COLO829 (cell line): ENCODE measurements at regions not wholly inside any gene's neighbourhood (a gene's known extent, or its start where the extent isn't known, plus 50 kb on each side); places are given as distances from the start of the nearest gene placed in this dataset.
"Not testable (repeated sequence)": the region's sequence is repeated elsewhere in the genome, so short reads cannot be mapped to it uniquely, and the experiment has no call there.

ENCODE experiments used
- DNase-seq: peaks from one replicate; pipeline ENCODE4 v3.0.0; 2012; ENCODE audit warnings: low spot score

DNA sequence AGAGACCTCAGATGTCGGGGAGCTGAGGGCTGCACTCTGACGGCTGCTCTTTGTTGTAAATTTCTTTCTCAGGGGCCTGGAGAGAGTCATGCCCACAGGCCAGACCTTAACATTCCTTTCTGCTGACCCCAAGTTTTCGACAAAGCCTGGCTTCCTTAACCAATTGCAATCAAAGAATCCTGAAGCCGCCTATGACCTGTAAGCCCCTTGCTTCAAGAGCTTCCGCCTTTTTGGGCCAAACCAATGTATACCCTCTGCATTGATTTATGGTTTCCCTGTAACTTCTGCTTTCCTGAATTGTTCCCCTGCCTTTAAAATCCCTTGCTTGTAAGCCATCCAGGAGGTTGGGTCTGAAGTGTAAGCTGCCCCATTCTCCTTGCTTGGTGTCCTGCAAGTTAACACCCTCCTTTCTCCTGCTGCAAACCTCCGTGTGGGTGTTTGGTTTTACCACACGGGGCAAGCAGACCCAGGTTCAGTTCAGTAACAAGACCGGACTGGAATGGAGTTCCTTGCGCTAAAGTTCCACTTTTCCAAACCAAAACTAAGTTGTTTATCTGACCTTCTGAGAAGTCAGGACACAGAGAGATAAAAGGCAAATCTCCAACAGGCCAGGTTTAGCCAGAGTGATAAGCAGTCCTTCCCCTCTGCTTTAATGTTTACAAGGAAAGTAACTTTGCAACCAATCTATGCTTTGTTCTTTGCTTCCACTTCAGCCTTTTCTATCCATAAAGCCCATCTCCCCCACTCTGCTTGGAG, 141.6 kb downstream of the KCNJ12 start:
- no peak for DNase-seq

DNA sequence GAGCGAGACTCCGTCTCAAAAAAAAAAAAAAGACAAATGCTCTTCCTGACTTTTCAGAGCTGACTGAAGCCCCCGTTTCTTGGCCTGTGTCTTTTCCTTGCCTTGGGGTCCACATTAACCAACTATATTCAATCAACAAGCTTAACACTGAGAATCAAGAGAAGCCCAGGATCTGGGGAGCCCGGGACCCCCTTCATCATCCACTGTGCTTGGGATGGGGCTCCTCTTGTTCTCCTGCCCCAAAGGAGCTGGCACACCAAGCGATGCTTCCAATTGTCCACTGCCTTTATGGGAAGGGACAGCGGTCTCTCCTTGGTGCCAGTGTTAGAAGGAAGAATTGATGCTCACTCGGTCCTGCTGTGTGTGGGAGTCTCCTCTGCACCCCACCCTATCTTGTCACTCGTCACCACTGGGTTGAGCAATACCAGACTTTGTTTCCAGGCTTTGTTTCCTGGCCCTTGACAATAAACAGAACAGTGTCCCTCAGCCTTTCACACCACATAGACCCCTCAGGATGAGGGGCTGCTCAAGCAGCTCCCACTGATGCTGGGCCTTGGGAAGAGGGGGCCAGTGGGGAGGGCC, 146.7 kb downstream of the KCNJ12 start:
- no peak for DNase-seq

DNA sequence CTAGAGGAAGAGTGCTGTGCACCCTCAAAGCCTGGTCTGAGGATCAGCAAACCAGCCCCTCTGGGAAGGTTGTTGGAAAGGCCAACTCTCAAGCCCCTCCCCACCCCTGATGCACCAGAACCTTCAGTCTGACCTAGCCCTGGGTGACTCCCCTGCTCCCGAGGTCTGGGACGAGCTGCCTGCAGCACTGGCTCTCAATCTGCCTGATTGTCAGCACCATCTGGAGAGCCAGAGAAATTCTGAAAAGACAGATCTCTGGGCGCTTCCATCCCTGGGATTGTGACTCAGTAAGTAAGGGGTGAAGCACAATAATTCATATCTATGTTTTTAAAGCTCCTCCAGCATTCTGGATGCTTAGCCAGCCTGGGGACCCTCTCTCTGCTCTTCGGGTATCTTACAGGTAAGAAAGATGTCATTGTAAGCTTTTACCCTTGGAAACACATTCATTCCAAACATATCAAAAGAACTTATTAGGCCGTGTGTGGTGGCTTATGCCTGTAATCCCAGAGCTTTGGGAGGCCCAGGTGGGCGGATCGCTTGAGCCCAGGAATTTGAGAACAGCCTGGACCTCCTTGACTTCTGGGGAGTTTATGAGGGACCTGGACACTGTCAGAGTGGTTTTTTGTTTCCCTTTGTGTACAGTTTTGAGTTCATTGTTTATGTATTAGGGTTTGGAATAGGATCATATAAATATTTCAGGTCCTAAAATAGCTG, 147.5 kb downstream of the KCNJ12 start:
- no peak for DNase-seq

DNA sequence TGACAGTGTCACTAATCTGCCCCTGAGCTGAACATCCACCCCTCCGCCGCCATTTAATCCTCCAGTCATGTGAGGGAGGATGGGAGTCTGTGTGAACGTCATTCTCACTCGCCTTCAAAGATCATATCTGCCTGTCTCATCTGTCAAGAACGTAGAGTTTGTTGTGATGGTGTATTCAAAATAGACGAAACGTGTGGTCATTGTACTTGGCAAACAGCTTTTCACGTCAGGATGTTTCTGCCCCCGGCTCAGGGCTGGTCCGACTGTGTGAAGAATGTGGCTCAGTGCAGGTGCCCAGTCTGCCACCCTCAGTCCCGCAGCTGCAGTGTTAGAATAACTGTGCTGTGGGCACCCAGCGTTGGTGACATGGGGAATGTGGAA, 148.0 kb downstream of the KCNJ12 start:
- DNase-seq = no peak

DNA sequence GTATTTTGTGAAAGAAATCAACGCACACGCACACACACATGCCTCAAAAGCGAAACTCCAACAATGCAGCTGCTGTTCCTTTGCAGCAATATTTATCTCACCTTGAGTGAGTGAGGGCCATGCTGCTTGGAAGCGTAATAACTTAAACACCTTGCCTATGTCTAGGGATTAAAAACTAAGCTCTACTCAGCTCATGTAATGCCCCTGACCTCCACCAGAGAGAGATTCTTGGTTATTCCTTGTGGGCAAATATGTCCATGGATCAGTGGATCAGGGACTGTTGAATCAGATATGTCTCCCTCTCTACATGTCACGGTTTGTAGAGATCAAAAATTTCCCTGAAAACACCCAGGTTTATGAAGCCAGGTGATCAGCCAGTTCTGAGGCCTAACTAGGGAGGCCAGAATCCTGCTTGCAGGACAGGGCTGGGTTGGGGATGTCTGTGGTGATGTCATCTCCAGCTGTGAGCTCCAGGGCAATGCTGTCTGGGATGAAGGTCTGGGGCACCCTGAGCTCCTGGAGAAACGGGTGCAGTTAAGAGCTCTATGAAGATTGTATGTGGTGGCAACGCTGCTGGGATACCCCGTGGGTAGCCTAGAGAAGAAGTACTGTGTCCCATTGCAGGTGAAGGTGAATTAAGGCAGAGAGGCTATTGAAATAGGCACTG, 149.4 kb downstream of the KCNJ12 start:
- DNase-seq = no peak

DNA sequence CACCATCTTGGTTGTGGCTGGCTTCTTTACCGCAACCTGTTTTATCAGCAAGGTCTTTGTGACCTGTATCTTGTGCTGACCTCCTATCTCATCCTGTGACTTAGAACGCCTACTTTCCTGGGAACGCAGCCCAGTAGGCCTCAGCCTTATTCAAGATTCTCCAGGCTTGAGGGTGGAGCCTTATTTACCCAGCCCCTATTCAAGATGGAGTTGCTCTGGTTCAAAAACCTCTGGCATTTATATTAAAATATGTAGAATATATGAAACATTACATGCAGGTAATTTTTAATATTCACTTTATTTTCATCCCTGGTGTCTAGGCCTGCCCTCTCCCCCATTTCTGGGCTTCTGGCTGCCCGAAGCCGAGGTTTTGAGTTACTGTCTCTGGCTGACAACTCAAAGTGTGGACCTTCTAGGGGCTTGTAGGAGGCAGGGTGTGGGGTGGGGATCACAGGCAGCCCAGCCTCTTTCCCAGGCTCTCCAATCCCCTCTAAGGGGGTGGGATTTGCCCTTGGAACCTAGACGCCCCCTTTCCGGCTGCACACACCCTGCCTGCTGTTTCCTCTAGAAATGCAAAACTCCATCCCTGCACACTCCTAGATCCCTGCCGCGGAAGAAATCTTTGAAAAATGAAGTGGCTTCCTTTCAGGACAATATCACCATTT, 152.0 kb downstream of the KCNJ12 start:
- DNase-seq = no peak

DNA sequence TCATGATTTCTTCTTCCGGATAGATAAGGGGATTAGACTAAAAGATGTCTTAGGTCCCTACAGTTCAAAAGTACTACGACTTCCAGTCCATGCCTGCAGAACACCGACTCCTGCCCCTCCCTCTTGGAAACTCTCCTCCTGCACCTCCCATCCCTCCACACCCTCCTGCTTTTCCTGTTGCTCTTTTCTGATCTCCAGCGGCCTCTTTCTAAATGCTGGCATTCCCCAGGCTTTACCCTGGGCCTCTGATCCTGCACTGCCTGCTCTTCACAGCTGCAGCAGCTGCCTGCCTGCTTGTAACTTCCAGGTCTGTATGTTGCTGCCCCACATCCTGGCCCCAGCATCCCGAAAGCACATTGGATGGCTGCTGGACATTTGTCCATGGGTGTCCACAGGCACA, 154.2 kb downstream of the KCNJ12 start:
- no peak for DNase-seq

DNA sequence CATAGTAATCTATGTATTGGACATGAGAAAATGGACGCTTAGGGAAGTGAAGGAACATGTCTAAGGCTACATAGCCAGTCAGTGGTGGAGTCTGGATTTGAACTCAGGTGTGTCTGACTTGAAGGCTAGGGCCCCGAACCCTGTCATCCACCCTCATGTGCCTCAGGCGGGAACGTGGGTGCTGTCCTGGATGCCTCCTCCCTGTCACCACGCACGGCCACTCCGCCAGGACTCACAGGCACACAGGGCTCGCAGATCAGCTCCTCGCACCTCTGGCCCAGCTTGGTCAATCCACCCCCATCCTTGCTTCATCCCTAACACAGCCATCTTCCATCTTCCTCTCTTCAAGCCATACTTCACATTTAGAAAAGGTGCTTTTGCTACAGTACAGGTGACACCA, 154.7 kb downstream of the KCNJ12 start:
- DNase-seq = no peak

DNA sequence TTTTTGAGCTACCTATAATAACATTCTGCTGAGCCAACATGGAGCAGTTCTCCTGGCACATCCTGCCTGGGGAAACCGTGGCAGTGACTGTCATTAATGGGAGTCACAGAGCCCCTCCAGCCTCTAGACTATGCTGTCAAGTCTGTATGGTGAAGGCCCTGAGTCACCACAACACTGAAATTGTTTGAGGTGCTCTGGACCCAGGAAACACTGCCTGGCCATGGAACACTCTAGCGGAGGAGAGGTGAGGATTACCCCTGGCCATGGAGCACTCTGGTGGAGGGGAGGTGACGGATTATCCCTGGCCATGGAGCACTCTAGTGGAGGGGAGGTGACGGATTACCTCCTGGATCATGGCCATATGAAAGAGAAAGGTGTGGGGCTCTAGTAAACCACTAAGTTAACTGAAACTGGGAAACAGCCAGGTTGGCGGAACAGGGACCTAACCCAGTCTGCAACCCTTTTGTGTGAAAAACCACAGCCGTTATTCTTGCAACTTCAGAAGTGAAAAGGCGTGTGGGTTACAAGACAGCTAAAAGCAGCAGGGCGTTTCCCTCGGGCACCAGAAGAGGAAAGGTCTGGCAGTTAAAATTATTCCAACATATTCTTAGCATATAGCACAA, 156.7 kb downstream of the KCNJ12 start:
- no peak for DNase-seq

DNA sequence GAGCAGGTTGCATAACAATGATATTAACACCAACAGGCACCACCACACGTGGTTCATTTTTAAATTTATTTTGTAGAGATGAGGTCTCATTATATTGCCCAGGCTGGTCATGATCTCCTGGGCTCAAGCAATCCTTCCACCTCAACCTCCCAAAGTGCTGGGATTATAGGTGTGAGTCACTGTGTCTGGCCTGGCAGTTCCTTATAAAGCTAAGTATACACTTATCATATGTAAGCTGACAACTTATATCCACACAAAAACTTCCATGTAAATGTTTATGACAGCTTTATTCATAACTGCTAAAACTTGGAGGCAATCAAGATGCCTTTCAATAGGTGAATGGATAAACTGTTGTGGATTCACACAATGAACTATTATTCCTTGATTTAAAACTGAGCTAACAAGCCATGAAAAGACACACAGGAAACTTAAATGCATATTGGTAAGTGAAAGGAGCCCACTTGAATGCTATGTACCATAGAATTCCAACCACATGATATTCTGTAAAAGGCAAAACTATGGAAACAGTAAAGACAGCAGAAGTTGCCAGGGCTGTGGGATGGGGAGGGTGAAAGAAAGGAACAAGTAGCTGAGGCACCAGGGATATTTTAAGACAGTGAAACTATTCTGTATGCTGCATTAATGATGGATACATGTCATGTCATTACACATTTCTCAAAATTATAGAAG, 156.5 kb upstream of the KCNJ18 start:
- DNase-seq = no peak

DNA sequence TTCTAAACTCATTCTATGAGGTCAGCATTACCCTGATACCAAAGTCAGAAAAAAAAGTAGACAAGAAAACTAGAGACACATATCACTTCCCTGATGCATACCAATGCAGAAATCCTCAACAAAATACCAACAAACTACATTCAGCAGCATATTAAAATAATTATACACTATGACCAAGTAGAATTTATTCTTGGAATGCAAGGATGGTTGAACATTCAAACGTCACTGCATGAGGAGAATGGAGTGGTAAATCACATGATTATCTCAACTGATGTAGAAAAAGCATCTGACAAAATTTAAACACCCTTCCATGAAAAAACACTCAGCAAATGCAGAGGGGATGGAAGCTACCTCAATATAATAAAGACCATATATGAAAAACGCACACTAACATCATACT, 155.0 kb upstream of the KCNJ18 start:
- DNase-seq = no peak

DNA sequence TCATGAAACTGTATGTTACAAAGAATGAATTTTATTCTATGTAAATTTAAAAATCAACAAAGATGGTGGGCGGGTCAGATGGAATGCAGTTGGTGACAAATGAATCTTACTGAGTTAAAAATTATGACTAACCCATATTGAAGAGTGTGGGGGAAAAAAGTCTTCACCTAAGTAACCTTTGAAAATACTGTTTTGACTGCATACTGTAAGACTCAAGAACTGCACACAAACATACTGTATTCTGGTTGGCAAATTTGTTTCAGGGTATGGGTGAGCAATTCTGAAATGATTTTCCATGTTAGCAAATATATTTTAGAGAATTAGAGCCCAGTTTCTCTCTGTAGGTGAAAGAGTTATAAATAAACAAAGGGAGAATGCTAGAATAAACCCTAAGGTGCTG, 153.7 kb upstream of the KCNJ18 start:
- no peak for DNase-seq

DNA sequence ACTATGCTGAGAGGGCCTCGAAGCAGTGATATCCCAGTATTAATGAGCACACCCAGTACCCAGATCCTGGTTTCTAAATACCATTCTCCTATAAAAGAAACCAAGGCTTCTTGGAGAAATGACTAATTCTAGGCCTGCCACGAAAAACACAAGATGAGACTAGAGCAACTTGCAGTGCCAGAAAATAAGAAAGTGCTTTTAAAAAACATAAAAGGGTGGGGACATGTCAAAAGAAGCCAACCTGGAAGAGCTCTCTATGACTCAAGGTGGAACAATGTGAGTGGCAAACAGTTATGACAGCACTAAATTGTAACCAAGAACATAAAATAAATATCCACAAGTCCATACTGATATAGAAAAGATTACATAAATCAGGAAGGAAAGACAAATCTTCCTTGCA, 153.2 kb upstream of the KCNJ18 start:
- no peak for DNase-seq

DNA sequence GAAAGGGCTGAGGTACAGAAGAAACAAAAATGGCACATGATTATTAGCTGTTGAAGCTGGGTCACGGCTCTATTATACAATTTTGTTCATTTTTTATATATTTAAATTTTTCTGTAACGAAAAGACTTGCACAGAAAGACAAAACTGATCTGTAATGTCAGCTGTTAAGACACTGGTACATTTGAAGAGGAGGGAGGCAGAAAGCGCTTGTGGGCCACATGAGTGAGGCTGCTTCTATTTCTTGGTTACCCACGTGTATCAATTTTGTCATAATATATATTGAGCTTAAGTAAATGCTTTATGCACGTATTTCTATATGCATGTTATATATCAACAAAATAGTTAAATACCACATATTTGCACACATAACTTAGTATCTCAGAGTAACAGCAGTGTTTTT, 151.8 kb upstream of the KCNJ18 start:
- DNase-seq = no peak

DNA sequence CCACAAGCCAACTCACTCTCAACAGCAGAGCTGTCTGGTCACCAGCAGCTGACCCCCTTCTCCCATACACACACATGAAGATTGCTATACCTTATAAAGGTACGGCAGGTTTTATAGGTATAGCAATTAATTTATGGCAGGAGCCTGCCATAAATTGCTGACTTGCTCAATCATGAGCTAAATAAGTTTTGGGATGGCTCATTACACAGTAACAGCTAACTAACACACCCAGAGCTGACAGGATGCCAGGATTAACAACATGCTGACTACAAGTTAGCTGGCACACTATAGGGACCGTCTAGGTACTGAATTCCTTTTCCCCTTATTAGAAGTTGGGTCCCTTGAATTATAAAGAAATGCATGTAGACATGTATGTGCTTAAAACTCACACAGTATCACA, 150.3 kb upstream of the KCNJ18 start:
- DNase-seq = no peak

DNA sequence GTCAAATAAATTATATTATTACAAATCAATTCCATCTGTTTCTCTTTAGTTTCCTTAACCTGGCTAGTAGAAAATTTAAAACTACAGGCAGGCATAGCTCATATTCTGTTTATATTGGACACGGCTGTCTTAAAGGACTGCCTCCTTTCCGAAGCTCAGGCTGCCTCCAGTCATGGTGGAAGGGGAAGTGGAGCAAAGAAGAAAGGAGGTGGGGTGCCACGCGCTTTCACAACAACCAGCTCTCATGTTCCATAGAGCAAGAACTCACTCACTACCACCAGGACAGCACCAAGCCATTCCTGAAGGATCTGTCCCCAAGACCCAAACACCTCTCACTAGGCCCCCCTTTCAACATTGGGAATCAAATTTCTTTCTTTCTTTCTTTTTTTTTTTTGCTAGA, 149.3 kb upstream of the KCNJ18 start:
- DNase-seq = no peak

DNA sequence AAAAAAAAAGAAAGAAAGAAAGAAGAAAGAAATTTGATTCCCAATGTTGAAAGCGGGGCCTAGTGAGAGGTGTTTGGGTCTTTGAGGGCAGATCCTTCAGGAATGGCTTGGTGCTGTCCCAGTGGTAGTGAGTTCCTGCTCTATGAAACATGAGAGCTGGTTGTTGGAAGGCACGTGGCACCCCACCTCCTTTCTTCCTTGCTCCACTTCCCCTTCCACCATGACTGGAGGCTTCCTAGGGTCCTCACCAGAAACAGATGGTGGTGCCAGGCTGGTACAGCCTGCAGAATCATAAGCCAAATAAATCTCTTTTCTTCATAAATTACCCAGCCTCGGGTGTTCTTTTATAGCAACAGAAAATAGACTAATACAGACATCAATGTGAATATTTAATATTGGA, 147.3 kb upstream of the KCNJ18 start:
- no peak for DNase-seq

DNA sequence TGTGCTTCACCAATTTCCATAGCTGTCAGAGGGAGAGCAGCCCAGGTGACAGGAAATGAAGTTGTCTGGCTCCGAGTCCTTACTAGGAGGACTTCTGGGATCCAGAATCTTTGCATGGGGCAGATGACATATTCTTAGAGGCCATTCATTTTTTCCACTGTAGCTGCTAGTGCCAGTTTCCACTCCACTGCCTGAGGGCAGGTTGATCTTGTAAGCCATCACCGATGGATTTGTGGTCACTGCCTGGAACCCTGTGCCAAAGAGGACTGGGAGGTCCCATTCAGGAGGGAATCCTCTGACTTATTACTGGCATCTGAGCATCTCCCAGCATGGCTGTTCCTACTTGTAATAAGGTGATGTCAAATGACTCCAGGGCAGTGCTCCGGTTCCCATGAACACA, 144.1 kb upstream of the KCNJ18 start:
- DNase-seq = no peak

DNA sequence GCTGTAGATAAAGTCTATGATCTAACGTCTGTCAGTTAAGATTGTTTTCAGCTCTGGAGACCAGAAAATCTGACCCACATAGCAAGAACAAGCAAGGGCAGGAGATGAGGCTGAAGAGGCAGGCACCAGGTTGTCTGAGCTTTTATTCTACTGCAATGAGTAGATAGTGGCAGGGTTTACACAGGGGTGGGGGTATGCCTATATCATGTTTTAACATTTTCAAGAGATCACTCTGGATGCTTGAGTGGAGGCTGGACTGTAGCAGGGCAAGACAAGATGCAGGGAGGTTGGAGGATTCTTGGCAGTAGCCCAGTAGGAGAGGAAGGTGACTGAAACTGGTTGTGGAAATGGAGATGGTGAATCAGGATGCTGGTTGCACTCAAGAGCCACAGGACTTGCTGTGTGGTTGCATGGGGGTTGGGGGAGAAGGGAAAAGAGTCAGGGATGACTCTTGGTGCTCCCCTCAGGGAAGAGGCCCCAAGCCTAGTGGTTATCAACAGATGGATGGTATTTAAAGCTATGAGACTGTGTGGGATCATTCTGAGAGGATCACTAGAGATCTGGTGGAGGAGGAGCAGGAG, 143.1 kb upstream of the KCNJ18 start:
- no peak for DNase-seq

DNA sequence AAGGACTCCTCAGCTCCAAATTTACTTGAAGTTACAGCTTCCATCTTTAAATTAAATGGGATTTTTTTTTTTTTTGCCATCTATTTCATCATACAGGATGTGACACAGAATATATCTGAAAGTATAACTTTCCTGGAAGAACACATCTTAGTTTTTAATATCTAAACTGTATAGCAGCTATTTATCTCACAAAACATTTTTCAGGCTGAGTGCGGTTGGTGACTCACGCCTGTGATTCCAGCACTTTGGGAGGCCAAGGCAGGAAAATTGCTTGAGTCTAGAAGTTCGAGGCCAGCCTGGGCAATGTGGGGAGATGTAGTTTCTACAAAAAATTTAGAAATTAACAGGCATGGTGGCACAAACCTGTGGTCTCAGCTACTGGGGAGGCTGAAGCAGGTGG, 142.3 kb upstream of the KCNJ18 start:
- DNase-seq = not testable (repeated sequence)
